ENCODE measurements at regions not wholly inside any gene's neighbourhood (a gene's known extent, or its start where the extent isn't known, plus 50 kb on each side); places are given as distances from the start of the nearest gene placed in this dataset.

GRCh38 chr20:24318569-24319352 is 150.7 kb upstream of the SYNDIG1 start:
- ATAC-seq (ENCODE audit: insufficient number of reproducible peaks, low FRiP score, low read depth) (no peak), DNase-seq (ENCODE audit: low spot score) (no peak)
- H3K27ac ChIP-seq = no peak overlapping the region
- H3K4me3 ChIP-seq = no peak overlapping the region
- no peaks in the 10 kb centered on the region for H3K4me1 ChIP-seq (ENCODE audit: control insufficient read depth in 1 of 2, low read depth in 2 of 2)
- no peaks in the 10 kb centered on the region for H3K27me3 ChIP-seq (replicated peaks; ENCODE audit: insufficient read depth)
- no peaks in the 10 kb centered on the region for H3K36me3 ChIP-seq
- no peak for TF ChIP-seq CTCF (IDR thresholded peaks at IDR 0.05)
- H3K9me3 ChIP-seq = no peaks in the 10 kb centered on the region

GRCh38 chr20:24317224-24317623 is 152.2 kb upstream of the SYNDIG1 start:
- no peak overlapping the region for H3K4me3 ChIP-seq
- no peaks in the 10 kb centered on the region for H3K4me1 ChIP-seq (ENCODE audit: control insufficient read depth in 1 of 2, low read depth in 2 of 2)
- TF ChIP-seq CTCF (IDR thresholded peaks at IDR 0.05) = no peak
- no peaks in the 10 kb centered on the region for H3K36me3 ChIP-seq
- no peak for DNase-seq (ENCODE audit: low spot score)
- ATAC-seq (ENCODE audit: insufficient number of reproducible peaks, low FRiP score, low read depth) = no peak
- no peaks in the 10 kb centered on the region for H3K27me3 ChIP-seq (replicated peaks; ENCODE audit: insufficient read depth)
- no peaks in the 10 kb centered on the region for H3K9me3 ChIP-seq
- H3K27ac ChIP-seq = no peak overlapping the region

- no peaks in the 10 kb centered on the region for H3K27me3 ChIP-seq (replicated peaks; ENCODE audit: insufficient read depth)
- H3K27ac ChIP-seq = no peak overlapping the region
- DNase-seq (ENCODE audit: low spot score) = no peak
- no peaks in the 10 kb centered on the region for H3K9me3 ChIP-seq
- no peaks in the 10 kb centered on the region for H3K4me1 ChIP-seq (ENCODE audit: control insufficient read depth in 1 of 2, low read depth in 2 of 2)
- ATAC-seq (ENCODE audit: insufficient number of reproducible peaks, low FRiP score, low read depth) = no peak
- no peak overlapping the region for H3K4me3 ChIP-seq
- TF ChIP-seq CTCF (IDR thresholded peaks at IDR 0.05) = no peak
- no peaks in the 10 kb centered on the region for H3K36me3 ChIP-seq
Measured at GRCh38 chr20:24316731-24317130, 152.7 kb upstream of the SYNDIG1 start.

GRCh38 chr20:24314053-24314452 is 155.4 kb upstream of the SYNDIG1 start:
- ATAC-seq (ENCODE audit: insufficient number of reproducible peaks, low FRiP score, low read depth) (no peak), DNase-seq (ENCODE audit: low spot score) (no peak)
- no peak for TF ChIP-seq CTCF (IDR thresholded peaks at IDR 0.05)
- Histone ChIP-seq H3K4me3 (no peak overlapping the region), H3K36me3 (no peaks in the 10 kb centered on the region), H3K4me1 (ENCODE audit: control insufficient read depth in 1 of 2, low read depth in 2 of 2) (no peaks in the 10 kb centered on the region), H3K9me3 (no peaks in the 10 kb centered on the region), H3K27ac (no peak overlapping the region), H3K27me3 (replicated peaks; ENCODE audit: insufficient read depth) (no peaks in the 10 kb centered on the region)

GRCh38 chr20:24309596-24309995 is 159.8 kb upstream of the SYNDIG1 start:
- H3K36me3 ChIP-seq = no peaks in the 10 kb centered on the region
- no peaks in the 10 kb centered on the region for H3K4me1 ChIP-seq (ENCODE audit: control insufficient read depth in 1 of 2, low read depth in 2 of 2)
- no peaks in the 10 kb centered on the region for H3K9me3 ChIP-seq
- DNase-seq (ENCODE audit: low spot score) = no peak
- no peak overlapping the region for H3K27ac ChIP-seq
- no peak overlapping the region for H3K4me3 ChIP-seq
- H3K27me3 ChIP-seq (replicated peaks; ENCODE audit: insufficient read depth) = no peaks in the 10 kb centered on the region
- no peak for ATAC-seq (ENCODE audit: insufficient number of reproducible peaks, low FRiP score, low read depth)
- TF ChIP-seq CTCF (IDR thresholded peaks at IDR 0.05) = no peak
